ENCODE measurements at regions not wholly inside any gene's neighbourhood (a gene's known extent, or its start where the extent isn't known, plus 50 kb on each side); places are given as distances from the start of the nearest gene placed in this dataset.

DNA sequence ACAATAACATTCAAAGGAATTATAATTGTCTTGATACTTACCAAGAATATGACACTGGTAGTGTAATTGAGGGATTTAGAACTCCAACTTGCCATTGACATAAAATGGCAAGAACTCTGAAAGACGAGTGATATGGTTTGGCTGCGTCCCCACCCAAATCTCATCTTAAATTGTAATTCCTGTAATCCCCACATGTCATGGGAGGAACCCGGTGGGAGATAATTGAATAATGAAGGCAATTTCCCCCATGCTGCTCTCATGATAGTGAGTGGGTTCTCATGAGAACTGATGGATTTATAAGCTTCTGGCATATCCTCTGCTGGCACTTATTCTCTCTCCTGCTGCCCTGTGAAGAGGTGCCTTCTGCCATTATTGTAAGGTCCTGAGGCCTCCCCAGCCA, 1536.4 kb downstream of the TECRL start:
- ATAC-seq (no peak), DNase-seq (no peak)
- Histone ChIP-seq H3K27ac (no peak overlapping the region), H3K27me3 (ENCODE audit: low read depth) (no peaks in the 10 kb centered on the region), H3K4me1 (no peaks in the 10 kb centered on the region), H3K36me3 (no peaks in the 10 kb centered on the region), H3K9me3 (no peaks in the 10 kb centered on the region), H3K4me3 (no peak overlapping the region)
- TF ChIP-seq, protein P1, sequence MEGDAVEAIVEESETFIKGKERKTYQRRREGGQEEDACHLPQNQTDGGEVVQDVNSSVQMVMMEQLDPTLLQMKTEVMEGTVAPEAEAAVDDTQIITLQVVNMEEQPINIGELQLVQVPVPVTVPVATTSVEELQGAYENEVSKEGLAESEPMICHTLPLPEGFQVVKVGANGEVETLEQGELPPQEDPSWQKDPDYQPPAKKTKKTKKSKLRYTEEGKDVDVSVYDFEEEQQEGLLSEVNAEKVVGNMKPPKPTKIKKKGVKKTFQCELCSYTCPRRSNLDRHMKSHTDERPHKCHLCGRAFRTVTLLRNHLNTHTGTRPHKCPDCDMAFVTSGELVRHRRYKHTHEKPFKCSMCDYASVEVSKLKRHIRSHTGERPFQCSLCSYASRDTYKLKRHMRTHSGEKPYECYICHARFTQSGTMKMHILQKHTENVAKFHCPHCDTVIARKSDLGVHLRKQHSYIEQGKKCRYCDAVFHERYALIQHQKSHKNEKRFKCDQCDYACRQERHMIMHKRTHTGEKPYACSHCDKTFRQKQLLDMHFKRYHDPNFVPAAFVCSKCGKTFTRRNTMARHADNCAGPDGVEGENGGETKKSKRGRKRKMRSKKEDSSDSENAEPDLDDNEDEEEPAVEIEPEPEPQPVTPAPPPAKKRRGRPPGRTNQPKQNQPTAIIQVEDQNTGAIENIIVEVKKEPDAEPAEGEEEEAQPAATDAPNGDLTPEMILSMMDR (IDR thresholded peaks at IDR 0.05): no peak
- intact Hi-C loops (cut with DNase I): no loop called here

DNA sequence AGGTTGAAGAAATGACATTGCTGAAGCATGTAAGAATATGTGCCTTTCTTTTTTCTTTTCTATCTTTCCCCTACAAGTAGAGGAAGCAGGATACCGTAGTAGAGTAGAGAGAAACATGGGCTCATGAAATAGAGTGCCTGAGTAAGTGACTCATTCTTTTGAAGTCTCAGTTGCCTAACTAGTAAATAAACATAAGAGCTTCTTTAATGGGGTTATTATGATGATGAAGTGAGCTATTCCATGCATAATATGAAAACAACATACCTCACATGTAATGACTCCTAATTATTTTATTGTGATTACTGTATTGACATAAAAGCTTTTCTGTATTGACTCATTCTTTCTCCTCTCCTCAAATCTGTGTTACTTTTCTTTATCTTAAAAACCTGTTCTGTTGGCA, 1538.2 kb downstream of the TECRL start:
- no peaks in the 10 kb centered on the region for H3K27me3 ChIP-seq (ENCODE audit: low read depth)
- H3K36me3 ChIP-seq: no peaks in the 10 kb centered on the region
- no peaks in the 10 kb centered on the region for H3K4me1 ChIP-seq
- TF ChIP-seq, protein P1 (IDR thresholded peaks at IDR 0.05): no peak
- intact Hi-C loops (cut with DNase I): no loop called here
- H3K27ac ChIP-seq: no peak overlapping the region
- no peaks in the 10 kb centered on the region for H3K9me3 ChIP-seq
- peak in 1 of 2 donors; percentile 23 for ATAC-seq
- DNase-seq: no peak
- H3K4me3 ChIP-seq: no peak overlapping the region

DNA sequence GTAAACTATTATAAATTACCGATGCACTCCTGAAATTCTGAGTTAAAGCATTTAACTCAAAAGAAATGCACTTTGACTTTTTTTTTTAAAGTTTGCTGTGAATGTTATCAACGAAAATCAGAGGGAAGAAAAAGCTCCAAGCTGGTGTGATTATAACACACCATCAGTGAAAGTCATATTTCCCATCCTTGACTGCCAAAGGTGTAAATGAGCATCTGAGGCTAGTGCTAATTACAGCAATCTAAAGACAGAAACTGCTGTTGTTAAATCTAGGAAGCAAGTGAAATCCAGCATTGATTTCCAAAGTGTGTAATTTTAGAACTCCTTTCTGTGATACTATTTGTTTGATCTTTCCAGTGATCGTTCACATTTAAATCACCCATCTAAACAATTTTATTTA, 1538.8 kb downstream of the TECRL start:
- TF ChIP-seq, protein P1 (IDR thresholded peaks at IDR 0.05): no peak
- no peak for DNase-seq
- intact Hi-C loops (cut with DNase I): no loop called here
- H3K9me3 ChIP-seq: no peaks in the 10 kb centered on the region
- H3K27me3 ChIP-seq (ENCODE audit: low read depth): no peaks in the 10 kb centered on the region
- no peaks in the 10 kb centered on the region for H3K36me3 ChIP-seq
- H3K27ac ChIP-seq: no peak overlapping the region
- no peak overlapping the region for H3K4me3 ChIP-seq
- no peaks in the 10 kb centered on the region for H3K4me1 ChIP-seq
- no peak for ATAC-seq

GRCh38 chr4:62865261-62865660, 1544.0 kb downstream of the TECRL start:
- H3K9me3 ChIP-seq: no peaks in the 10 kb centered on the region
- ATAC-seq (no peak), DNase-seq (no peak)
- TF ChIP-seq, protein P1 (IDR thresholded peaks at IDR 0.05): no peak
- no peaks in the 10 kb centered on the region for H3K36me3 ChIP-seq
- H3K4me1 ChIP-seq: no peaks in the 10 kb centered on the region
- H3K27ac ChIP-seq: no peak overlapping the region
- no peaks in the 10 kb centered on the region for H3K27me3 ChIP-seq (ENCODE audit: low read depth)
- intact Hi-C loops (cut with DNase I): no loop called here
- H3K4me3 ChIP-seq: no peak overlapping the region

- DNase-seq (no peak), ATAC-seq (no peak)
- Histone ChIP-seq H3K4me3 (no peak overlapping the region), H3K4me1 (no peaks in the 10 kb centered on the region), H3K9me3 (no peaks in the 10 kb centered on the region), H3K27me3 (ENCODE audit: low read depth) (no peaks in the 10 kb centered on the region), H3K27ac (no peak overlapping the region), H3K36me3 (no peaks in the 10 kb centered on the region)
- intact Hi-C loops (cut with DNase I): no loop called here
- TF ChIP-seq, protein P1 (IDR thresholded peaks at IDR 0.05): no peak
These were observed 1559.6 kb downstream of the TECRL start for GRCh38 chr4:62849696-62850095.

DNA sequence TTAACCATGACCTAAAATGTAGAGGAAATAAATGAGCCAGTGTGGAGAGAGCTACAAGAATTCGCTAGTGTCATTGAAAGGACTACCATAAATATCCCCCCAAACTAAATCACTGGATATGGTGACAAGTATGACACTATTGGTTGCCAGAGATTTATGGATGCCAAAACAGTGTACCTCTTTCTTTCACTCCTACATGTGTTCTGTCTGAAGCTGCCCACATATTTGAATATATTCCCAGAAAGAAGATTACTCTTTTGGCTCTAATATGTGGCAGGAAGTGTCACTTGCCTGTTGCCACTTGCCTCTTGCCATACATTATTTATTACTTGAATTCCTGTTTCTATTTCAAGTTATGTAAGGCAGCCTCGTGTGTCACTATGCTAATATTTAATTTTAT, 1573.6 kb downstream of the TECRL start:
- Histone ChIP-seq H3K4me3 (no peak overlapping the region), H3K36me3 (no peaks in the 10 kb centered on the region), H3K9me3 (no peaks in the 10 kb centered on the region), H3K27ac (no peak overlapping the region), H3K4me1 (no peaks in the 10 kb centered on the region), H3K27me3 (ENCODE audit: low read depth) (no peaks in the 10 kb centered on the region)
- intact Hi-C loops (cut with DNase I): no loop called here
- DNase-seq (no peak), ATAC-seq (no peak)
- TF ChIP-seq, protein P1 (IDR thresholded peaks at IDR 0.05): no peak

All from lower lobe of right lung (tissue), 2 donors.